GM10266 (cell line): ENCODE measurements at regions not wholly inside any gene's neighbourhood (a gene's known extent, or its start where the extent isn't known, plus 50 kb on each side); places are given as distances from the start of the nearest gene placed in this dataset.

Source experiments
- DNase-seq: peaks from one replicate; pipeline ENCODE4 v3.0.0; 2012; ENCODE audit errors: extremely low spot score
- CTCF ChIP-seq: IDR thresholded peaks from 2 replicates; pipeline ENCODE4 v1.5.1; 2012; ENCODE audit warnings: mild to moderate bottlenecking, low read depth; ENCODE audit not compliant: control insufficient read depth, insufficient read depth; ENCODE audit errors: missing control alignments

- no peak for TF ChIP-seq CTCF
- DNase-seq: no peak
Observed at GRCh38 chr18:27478459-27478858, 293.4 kb upstream of the CHST9 start.

- DNase-seq: no peak
- TF ChIP-seq CTCF: no peak
Observed at GRCh38 chr18:27473318-27473717, 288.2 kb upstream of the CHST9 start.

- TF ChIP-seq CTCF: no peak
- no peak for DNase-seq
Observed at GRCh38 chr18:27467073-27467472, 282.0 kb upstream of the CHST9 start.

DNA sequence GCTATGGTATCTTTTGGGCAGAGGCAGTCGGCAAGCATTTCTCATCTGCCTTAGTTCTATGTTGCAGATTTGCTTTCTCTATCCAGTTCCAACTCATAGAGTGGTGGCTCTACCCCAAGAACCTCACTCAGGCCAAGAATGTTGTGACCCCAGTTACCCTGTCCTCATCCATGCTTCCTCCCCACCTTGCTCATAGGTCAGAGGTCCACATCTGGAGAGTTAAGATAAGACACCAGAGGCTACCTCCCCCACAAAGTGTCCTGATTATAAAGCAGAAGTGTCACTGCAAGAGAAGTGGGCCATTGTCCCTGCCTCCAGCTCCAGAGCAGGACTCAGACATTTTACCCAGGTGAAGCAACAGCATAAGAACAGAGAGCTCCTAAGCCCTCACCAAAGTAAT, 276.8 kb upstream of the CHST9 start:
- TF ChIP-seq CTCF: no peak
- no peak for DNase-seq

DNA sequence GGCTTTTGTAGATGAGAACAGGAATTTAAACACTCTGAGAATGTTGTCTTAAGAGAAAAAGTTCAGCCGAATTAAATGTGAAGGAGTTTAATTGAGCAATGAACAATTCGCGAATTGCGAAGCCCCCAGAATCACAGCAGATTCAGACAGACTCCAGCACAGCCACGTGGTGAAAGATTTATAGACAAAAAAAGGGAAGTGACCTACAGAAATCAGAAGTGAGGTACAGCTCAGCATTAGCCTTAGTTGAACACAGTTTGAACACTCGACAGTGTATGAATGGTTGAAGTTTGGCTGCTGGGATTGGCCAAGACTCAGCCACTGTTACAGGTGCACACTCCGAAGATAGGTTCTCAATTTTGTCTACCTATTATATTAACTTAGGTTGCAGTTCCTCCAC, 264.0 kb upstream of the CHST9 start:
- DNase-seq: no peak
- no peak for TF ChIP-seq CTCF

DNA sequence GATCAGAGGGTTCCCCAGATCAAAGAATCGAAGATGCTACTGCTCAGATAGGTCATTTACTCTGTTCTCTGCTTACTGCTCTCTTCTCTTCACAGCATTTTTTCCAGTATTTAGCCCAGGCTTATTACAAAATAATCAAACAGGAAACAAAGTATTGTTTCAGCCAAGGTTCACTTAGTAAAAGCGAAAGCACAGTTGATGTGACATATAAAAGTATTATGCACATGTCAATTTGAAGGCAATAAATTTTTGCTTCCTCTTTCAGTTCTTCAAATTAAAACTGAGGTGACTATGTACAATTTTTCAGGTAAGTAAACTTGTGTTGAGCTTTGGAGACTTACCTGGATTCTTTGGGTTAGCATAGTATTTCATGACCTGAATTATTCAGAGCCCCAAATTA, 262.8 kb upstream of the CHST9 start:
- no peak for TF ChIP-seq CTCF
- no peak for DNase-seq

DNA sequence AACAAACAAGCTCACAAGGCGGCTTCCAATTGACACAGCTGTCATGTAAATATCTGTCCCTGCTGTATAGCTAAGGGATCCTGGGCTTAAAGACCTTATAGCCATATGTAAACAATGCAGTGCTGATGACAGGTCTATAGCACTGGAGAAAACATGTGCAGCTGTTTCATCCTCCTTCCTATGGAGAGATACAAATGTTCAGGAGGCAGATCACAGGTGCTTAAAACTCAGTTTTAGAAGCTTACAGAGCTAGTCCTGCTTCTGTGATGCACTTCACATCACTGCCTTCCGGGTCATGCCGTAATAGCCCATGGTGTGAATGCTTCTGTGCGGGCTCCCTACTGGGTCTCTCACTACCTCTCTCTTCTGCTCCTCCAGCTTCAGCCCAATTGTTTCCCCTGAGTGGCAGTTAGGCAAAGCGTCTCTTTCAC, 262.4 kb upstream of the CHST9 start:
- no peak for DNase-seq
- no peak for TF ChIP-seq CTCF
